Keratinocyte (primary cell): ENCODE measurements at regions not wholly inside any gene's neighbourhood (a gene's known extent, or its start where the extent isn't known, plus 50 kb on each side); places are given as distances from the start of the nearest gene placed in this dataset.

ENCODE experiments used
- DNase-seq: peaks from one replicate; pipeline ENCODE4 v3.0.0-alpha.2; 2011; ENCODE audit warnings: low read depth, missing footprints, low spot score
- FAIRE-seq: peaks from 2 replicates; lab custom pipeline; 2011; peaks lifted over from hg19 to GRCh38; lab: Jason Lieb, UNC
- H2AFZ ChIP-seq: 2 replicates; pipeline ENCODE4 v1.6.0; 2012; ENCODE audit warnings: low read length, control low read depth, inconsistent platforms; ENCODE audit not compliant: control insufficient read depth
- H3K27ac ChIP-seq: 2 replicates; pipeline ENCODE4 v1.5.1; 2011; ENCODE audit warnings: low read length; ENCODE audit not compliant: control insufficient read depth, insufficient read depth
- H3K27me3 ChIP-seq: 3 replicates; pipeline ENCODE4 v1.6.0; 2011; ENCODE audit warnings: low read length; ENCODE audit not compliant: control insufficient read depth, insufficient read depth; ENCODE audit errors: extremely low read depth
- H3K36me3 ChIP-seq, 2 experiments: 2 replicates in 1 of 2; 3 replicates in 1 of 2; pipeline ENCODE4 v1.5.1; 2011; ENCODE audit warnings: low read length in 2 of 2, mild to moderate bottlenecking in 1 of 2; ENCODE audit not compliant: control insufficient read depth in 2 of 2, insufficient read depth in 2 of 2; ENCODE audit errors: extremely low read depth in 1 of 2
- H3K4me1 ChIP-seq: 3 replicates; pipeline ENCODE4 v1.5.1; 2011; ENCODE audit warnings: low read length; ENCODE audit not compliant: control insufficient read depth, insufficient read depth; ENCODE audit errors: extremely low read depth
- H3K4me2 ChIP-seq: 3 replicates; pipeline ENCODE4 v1.6.0; 2011; ENCODE audit warnings: low read depth, low read length; ENCODE audit not compliant: control insufficient read depth, insufficient read depth; ENCODE audit errors: extremely low read depth
- H3K4me3 ChIP-seq, 3 experiments: fragments of 200-600 bp in 1 of 3; sonication (generic) in 1 of 3; 2 replicates in 2 of 3; 3 replicates in 1 of 3; pipeline ENCODE4 v1.5.1; 2011 to 2016; ENCODE audit warnings: low read length in 3 of 3, mild to moderate bottlenecking in 3 of 3, control low read depth in 2 of 3, inconsistent platforms in 1 of 3, low read depth in 1 of 3, mixed read lengths in 1 of 3, mixed run types in 1 of 3, moderate library complexity in 1 of 3; ENCODE audit not compliant: control insufficient read depth in 2 of 3, insufficient read depth in 2 of 3; ENCODE audit errors: extremely low read depth in 1 of 3
- H3K79me2 ChIP-seq: 2 replicates; pipeline ENCODE4 v1.6.0; 2012; ENCODE audit warnings: low read length; ENCODE audit not compliant: control insufficient read depth, insufficient read depth
- H3K9ac ChIP-seq: 3 replicates; pipeline ENCODE4 v1.6.0; 2011; ENCODE audit warnings: low read length; ENCODE audit not compliant: control insufficient read depth, insufficient read depth; ENCODE audit errors: extremely low read depth
- H3K9me1 ChIP-seq: 3 replicates; pipeline ENCODE4 v1.6.0; 2011; ENCODE audit warnings: low read length; ENCODE audit not compliant: control insufficient read depth, insufficient read depth; ENCODE audit errors: extremely low read depth
- H3K9me3 ChIP-seq: 2 replicates; pipeline ENCODE4 v1.5.1; 2012; ENCODE audit warnings: low read depth, low read length; ENCODE audit not compliant: control insufficient read depth
- H4K20me1 ChIP-seq: 3 replicates; pipeline ENCODE4 v1.6.0; 2011; ENCODE audit warnings: low read length; ENCODE audit not compliant: control insufficient read depth, insufficient read depth; ENCODE audit errors: extremely low read depth
- CTCF ChIP-seq, 3 experiments: IDR thresholded peaks in 1 of 3; conservative IDR thresholded peaks in 1 of 3; optimal IDR thresholded peaks in 1 of 3; 2 replicates in 2 of 3; 3 replicates in 1 of 3; pipeline versions ENCODE3 to v1.5.1; 2011; ENCODE audit warnings: low read length in 3 of 3, mild to moderate bottlenecking in 3 of 3, moderate library complexity in 2 of 3, control low read depth in 1 of 3, inconsistent platforms in 1 of 3; ENCODE audit not compliant: insufficient read depth in 2 of 3; ENCODE audit errors: extremely low read depth in 1 of 3
- EZH2 ChIP-seq: IDR thresholded peaks from one replicate; pipeline ENCODE4 v1.6.1; 2012; ENCODE audit warnings: inconsistent platforms, mild to moderate bottlenecking, low read length, moderate library complexity
- dilution Hi-C: fragments of 300-500 bp; cut with MboI; formaldehyde crosslinking; loops from one replicate; pipeline ENCODE4 v1.7.0; 2020; ENCODE audit warnings: low sequenced_read_pairs; ENCODE audit not compliant: extremely low pct_ligation_motif_present

- no peak overlapping the region for H3K27ac ChIP-seq
- dilution Hi-C loops, result no loop called here
- TF ChIP-seq CTCF (optimal IDR thresholded peaks at IDR 0.05 in 1 of 3, IDR thresholded peaks at IDR 0.05 in 1 of 3, conservative IDR thresholded peaks at IDR 0.05 in 1 of 3; ENCODE audit: extremely low read depth in 1 of 3, insufficient read depth in 2 of 3, low read length in 3 of 3) (peak; percentile 30 to 45 (median 35)), EZH2 (no peak)
- H3K9ac ChIP-seq, result no peak overlapping the region
- no peaks in the 10 kb centered on the region for H3K79me2 ChIP-seq
- no peaks in the 10 kb centered on the region for H3K9me3 ChIP-seq
- H3K4me3 ChIP-seq, result no peak overlapping the region
- no peak overlapping the region for H3K4me2 ChIP-seq
- no peak for FAIRE-seq
- H3K36me3 ChIP-seq, result no peaks in the 10 kb centered on the region
- H2AFZ ChIP-seq, result no peak overlapping the region
- H3K27me3 ChIP-seq, result peaks cover 4% of the 10 kb centered on the region
- H3K9me1 ChIP-seq, result no peaks in the 10 kb centered on the region
- no peaks in the 10 kb centered on the region for H4K20me1 ChIP-seq
- H3K4me1 ChIP-seq, result peaks cover 3% of the 10 kb centered on the region
- no peak for DNase-seq
Measured at GRCh38 chrX:68945603-68946228, 116.9 kb downstream of the EFNB1 start.

- DNase-seq (no peak), FAIRE-seq (no peak)
- H3K9ac ChIP-seq, result no peak overlapping the region
- no peaks in the 10 kb centered on the region for H3K79me2 ChIP-seq
- TF ChIP-seq CTCF (optimal IDR thresholded peaks at IDR 0.05 in 1 of 3, IDR thresholded peaks at IDR 0.05 in 1 of 3, conservative IDR thresholded peaks at IDR 0.05 in 1 of 3; ENCODE audit: extremely low read depth in 1 of 3, insufficient read depth in 2 of 3, low read length in 3 of 3), result no peak
- TF ChIP-seq EZH2, result no peak
- no peaks in the 10 kb centered on the region for H3K9me3 ChIP-seq
- no peak overlapping the region for H3K4me3 ChIP-seq
- H3K9me1 ChIP-seq, result no peaks in the 10 kb centered on the region
- H3K27ac ChIP-seq, result no peak overlapping the region
- peaks cover 3% of the 10 kb centered on the region for H3K4me1 ChIP-seq
- dilution Hi-C loops, result no loop called here
- H3K36me3 ChIP-seq, result no peaks in the 10 kb centered on the region
- peaks cover 4% of the 10 kb centered on the region for H3K27me3 ChIP-seq
- no peak overlapping the region for H3K4me2 ChIP-seq
- no peaks in the 10 kb centered on the region for H4K20me1 ChIP-seq
- H2AFZ ChIP-seq, result no peak overlapping the region
Measured at GRCh38 chrX:68945081-68945602, 116.3 kb downstream of the EFNB1 start.
